Sciatic nerve (tissue), 2 donors: ENCODE measurements at regions not wholly inside any gene's neighbourhood (a gene's known extent, or its start where the extent isn't known, plus 50 kb on each side); places are given as distances from the start of the nearest gene placed in this dataset.

ENCODE experiments used
- ATAC-seq: fragments of 200-7000 bp; cut with Tn5 transposase; one replicate; pipeline ENCODE4 v1.9.1; 2020; ENCODE audit warnings: mild to moderate bottlenecking, moderate library complexity
- DNase-seq: peaks from one replicate; pipeline ENCODE4 v3.0.0-alpha.2; 2020; ENCODE audit warnings: low spot score
- intact Hi-C: fragments of 100-400 bp; cut with DNase I; formaldehyde crosslinking; loops from one replicate; pipeline ENCODE4 v1.14.2; 2022
- donor health status: DM: no; HTN: no; CAD: no.
- donor health status: DM: no; HTN: no; CAD: no.

- no peak for ATAC-seq
- DNase-seq, result no peak
- intact Hi-C loops, result no loop called here
These were observed 272.6 kb upstream of the ZPLD1 start for GRCh38 chr3:102162251-102162650.

DNA sequence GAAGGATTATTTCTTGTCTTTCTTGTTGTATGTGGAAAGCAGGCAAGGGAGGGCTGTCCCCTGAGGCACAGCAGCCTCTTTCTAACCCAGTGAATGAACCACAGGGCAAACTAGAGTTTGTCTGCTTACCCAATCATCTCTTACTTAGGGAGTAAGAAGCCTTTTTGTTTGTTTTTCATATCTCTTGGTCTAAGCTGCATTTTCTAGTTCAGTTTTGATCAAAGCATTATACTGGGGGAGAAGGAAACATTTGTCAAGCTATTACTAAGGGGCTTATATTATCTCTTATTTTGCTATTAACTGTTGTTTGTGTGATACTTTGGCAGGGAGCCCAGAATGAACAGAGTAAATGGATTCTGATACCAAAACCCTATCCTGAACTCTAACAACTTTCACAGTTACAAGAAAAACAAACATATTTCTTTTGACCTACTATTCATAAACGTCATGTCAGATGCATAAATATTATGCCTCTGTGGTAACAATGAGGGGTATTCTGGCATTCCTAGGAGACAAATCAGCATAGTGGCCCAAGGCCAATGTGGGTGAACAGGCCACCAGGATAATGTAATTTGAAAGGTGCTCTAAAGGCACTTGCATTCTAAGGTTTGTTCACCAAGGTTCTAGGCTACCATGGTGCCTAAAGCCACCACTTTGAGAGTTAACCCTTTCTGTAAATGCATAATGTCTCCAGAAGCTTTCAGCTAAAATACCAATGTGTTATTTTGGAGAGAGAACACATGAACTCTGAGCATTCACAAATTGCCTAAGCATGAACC lies 271.6 kb upstream of the ZPLD1 start:
- ATAC-seq, result peak; percentile 98
- intact Hi-C loops, result no loop called here
- DNase-seq, result no peak

- intact Hi-C loops, result no loop called here
- DNase-seq, result no peak
- ATAC-seq, result no peak
These were observed 271.0 kb upstream of the ZPLD1 start for GRCh38 chr3:102163818-102164154.

GRCh38 chr3:102165367-102165766 lies 269.4 kb upstream of the ZPLD1 start:
- DNase-seq (no peak), ATAC-seq (no peak)
- intact Hi-C loops, result no loop called here

GRCh38 chr3:102169915-102170479 lies 264.8 kb upstream of the ZPLD1 start:
- intact Hi-C loops, result no loop called here
- ATAC-seq (no peak), DNase-seq (no peak)

DNA sequence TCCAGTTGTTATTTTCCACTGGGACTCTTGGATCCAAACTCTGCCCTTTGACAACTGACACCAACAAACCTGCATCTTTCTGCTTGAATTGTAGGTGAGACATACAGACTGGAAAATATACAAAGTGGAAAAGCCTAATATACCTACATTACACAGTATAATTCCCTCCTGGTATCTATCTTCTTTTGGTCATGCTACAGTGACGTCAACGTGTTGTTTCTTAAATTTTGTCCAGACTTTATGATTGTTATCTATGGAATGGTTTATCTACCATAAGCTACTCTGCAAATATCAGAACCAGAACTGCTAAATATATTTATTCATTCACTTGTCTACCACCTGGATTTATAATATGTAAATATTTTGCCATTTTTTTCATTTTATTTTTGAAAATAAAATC lies 264.3 kb upstream of the ZPLD1 start:
- no peak for ATAC-seq
- intact Hi-C loops, result no loop called here
- no peak for DNase-seq

DNA sequence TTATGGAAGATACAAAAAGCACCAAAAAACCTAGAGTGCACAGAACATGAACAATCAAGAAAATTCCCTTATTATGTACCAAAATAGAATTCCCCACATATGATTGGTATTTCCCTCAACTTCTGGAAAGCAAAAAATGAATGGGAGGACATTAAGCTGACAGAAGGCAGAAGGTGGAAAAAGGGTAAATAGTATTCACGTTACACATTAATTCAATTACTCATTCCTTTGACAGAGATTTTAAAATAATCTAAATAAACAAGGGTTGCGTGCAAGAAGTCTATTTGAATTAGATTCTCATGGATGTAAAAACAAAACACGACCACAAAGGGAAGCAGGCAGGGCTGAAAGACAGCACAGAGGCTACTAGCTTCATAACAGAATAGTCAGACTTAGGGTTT lies 260.5 kb upstream of the ZPLD1 start:
- intact Hi-C loops, result no loop called here
- no peak for DNase-seq
- ATAC-seq, result no peak

DNA sequence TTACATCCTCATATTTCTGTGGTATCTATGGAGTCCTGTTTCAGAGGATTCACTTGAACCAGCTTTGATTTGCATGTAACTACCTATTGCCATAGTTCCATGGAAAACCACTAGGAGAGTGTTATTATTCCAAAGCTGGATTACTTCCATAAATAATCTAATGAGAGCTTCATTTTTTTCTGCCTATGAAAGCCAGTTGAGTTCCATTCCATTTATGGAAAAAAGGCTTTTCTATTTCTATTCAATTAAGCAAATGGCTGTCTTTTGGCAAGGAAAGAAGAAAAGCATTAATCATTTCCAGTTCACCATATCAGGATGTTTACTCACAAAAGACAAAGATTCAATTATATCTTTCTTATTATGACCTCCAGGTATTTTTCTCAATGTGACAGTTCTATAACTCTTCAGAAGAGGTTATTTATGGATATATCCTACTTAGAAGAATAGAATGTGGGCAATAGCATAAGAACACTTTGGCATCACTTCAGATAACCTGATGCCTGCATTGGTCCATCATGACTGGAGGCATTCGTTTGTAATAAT lies 259.9 kb upstream of the ZPLD1 start:
- DNase-seq (no peak), ATAC-seq (no peak)
- intact Hi-C loops, result no loop called here

- ATAC-seq, result no peak
- DNase-seq, result no peak
- intact Hi-C loops, result no loop called here
These were observed 258.3 kb upstream of the ZPLD1 start for GRCh38 chr3:102176333-102177050.

- DNase-seq, result no peak
- intact Hi-C loops, result no loop called here
- ATAC-seq, result no peak
These were observed 257.6 kb upstream of the ZPLD1 start for GRCh38 chr3:102177075-102177755.

DNA sequence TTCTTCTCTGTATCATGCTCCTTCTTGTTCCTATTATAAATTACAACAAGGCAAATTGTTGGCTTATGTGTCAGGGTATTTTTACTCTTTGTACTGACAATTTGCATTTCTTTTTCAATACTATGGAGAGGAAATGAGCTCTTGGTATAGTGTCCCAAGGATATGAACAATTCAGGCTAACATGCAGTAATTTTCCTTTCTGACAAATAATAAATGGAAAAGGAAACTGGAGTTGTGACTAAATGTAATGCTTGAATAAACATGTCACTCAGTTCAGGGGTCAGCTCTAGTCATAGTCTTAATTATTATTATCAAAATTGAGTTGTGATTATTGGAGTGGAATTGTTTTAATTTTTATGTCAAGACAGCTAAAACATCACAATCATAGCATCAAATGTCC lies 256.0 kb upstream of the ZPLD1 start:
- intact Hi-C loops, result no loop called here
- ATAC-seq (no peak), DNase-seq (no peak)

DNA sequence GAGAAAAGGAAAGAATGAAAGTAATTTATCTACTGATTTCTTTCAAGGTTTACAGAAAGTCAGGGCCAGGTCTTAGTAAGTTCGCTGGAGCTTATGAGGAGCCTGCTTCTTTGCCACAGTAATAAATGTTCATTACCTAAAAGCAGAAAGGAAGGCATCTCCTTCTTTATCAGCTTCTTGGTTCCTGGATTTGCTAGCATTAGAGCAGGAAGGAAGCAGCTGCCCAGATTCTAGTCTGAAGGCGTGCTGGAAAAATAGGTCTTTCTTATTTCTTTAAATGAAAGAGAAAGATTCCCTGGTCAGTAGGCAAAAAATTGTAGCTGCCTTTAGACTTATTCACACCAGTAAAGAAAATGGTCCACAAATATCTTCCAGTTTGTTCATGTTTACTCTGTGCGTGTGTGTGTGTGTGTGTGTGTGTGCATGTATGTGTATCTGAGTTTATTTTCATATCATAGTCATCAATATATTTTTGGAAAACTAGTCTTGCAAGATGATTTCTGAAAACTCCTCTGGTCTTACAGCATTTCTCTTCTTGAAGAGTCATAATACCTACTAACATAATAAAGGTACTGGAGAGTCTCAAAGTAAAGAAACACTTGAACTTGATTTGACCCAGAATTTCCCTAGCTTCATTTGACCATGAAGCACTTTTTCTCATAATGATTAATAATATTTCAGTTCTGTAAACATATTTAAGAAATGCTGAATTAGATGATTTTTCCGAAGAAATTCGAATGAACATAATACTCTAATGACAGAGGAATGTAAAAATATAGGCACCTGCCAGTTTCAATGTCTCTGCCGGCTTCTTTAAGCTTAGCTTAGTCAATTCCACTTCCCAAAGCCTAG lies 255.3 kb upstream of the ZPLD1 start:
- intact Hi-C loops, result no loop called here
- DNase-seq, result no peak
- ATAC-seq, result no peak

DNA sequence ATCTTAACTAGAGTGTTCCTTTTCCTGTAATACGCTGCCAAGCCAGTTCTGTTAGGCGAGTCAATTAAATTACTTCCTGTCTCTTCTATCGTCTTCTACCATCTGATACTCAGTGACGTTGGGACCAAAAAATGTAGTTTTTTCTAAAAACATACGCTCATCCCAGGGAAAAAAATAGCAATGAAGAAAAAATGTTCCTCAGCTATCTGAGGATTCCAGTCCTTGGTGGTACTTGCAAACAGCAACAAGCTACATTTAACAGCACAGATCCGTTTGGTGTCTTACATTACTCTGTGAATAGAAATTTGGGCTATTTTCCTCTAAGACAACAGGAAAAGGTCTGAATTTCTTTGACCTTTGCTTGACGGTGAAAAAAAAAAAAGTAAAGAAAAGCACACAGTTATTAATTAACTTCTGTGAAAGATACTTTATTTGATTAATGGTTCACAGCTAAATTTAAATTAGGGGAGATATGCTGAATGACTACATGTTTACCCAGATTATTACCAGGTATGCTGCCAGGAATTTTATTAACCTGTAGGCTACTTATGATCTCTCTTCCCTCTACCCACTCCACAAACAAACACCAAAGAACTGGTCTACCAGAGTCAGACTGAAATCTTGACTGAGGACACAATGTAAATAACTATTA lies 254.4 kb upstream of the ZPLD1 start:
- DNase-seq (no peak), ATAC-seq (peak; percentile 86)
- intact Hi-C loops, result no loop called here

GRCh38 chr3:102181175-102181920 lies 253.5 kb upstream of the ZPLD1 start:
- ATAC-seq (peak; percentile 78), DNase-seq (no peak)
- intact Hi-C loops, result no loop called here

- ATAC-seq, result peak; percentile 14
- intact Hi-C loops, result no loop called here
- DNase-seq, result no peak
These were observed 252.7 kb upstream of the ZPLD1 start for GRCh38 chr3:102182162-102182561.

DNA sequence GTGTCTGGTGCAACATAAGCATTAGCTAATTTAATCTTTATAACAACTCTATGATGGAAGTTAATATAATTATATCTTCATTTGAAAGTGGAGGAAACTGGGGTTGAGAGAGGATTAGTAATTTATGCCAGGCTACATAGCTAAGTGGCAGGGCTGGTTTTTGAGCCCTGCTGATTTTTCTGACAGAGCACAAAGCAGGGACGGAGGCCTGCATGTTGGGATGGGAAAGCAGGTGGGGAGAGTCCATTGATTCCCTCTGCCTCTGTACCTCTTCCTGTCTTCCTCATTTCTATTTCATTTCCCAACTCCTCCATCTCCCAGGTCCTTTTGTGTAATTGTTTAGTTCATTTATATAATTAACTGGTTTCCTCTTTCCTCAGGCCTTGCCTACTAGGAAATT lies 251.6 kb upstream of the ZPLD1 start:
- DNase-seq (no peak), ATAC-seq (no peak)
- intact Hi-C loops, result no loop called here

- DNase-seq (no peak), ATAC-seq (no peak)
- intact Hi-C loops, result no loop called here
These were observed 251.2 kb upstream of the ZPLD1 start for GRCh38 chr3:102183623-102184022.

- no peak for ATAC-seq
- no peak for DNase-seq
- intact Hi-C loops, result no loop called here
These were observed 245.3 kb upstream of the ZPLD1 start for GRCh38 chr3:102189541-102189940.
